GM12892 (cell line): ENCODE measurements at regions not wholly inside any gene's neighbourhood (a gene's known extent, or its start where the extent isn't known, plus 50 kb on each side); places are given as distances from the start of the nearest gene placed in this dataset.

Experiments used
- POLR2A ChIP-seq: IDR thresholded peaks from 2 replicates; pipeline ENCODE4 v1.6.1; 2011; ENCODE audit warnings: low read depth, low read length, control low read depth
- POLR2AphosphoS5 ChIP-seq: IDR thresholded peaks from 2 replicates; pipeline ENCODE4 v1.6.1; 2011; ENCODE audit warnings: low read depth, low read length, control low read depth
- TAF1 ChIP-seq: IDR thresholded peaks from 2 replicates; pipeline ENCODE4 v1.6.1; 2011; ENCODE audit warnings: low read depth, mild to moderate bottlenecking, control low read depth, low read length, borderline replicate concordance

- TF ChIP-seq POLR2A: no peak
- TF ChIP-seq TAF1: no peak
- no peak for TF ChIP-seq POLR2AphosphoS5
Observed at GRCh38 chr12:125836647-125837046, 771.4 kb downstream of the AACS start.
